ENCODE measurements at regions not wholly inside any gene's neighbourhood (a gene's known extent, or its start where the extent isn't known, plus 50 kb on each side); places are given as distances from the start of the nearest gene placed in this dataset.

- Histone ChIP-seq H2AFZ (ENCODE audit: low read depth, low read length) (no peak overlapping the region), H3K4me1 (ENCODE audit: insufficient read depth, low read length) (no peaks in the 10 kb centered on the region), H3K9ac (ENCODE audit: low read depth, low read length) (no peak overlapping the region), H3K36me3 (ENCODE audit: insufficient read depth, low read length) (no peaks in the 10 kb centered on the region), H3K27me3 (ENCODE audit: insufficient read depth, low read length, poor library complexity) (peaks cover 5% of the 10 kb centered on the region), H3K4me2 (ENCODE audit: insufficient read depth, low read length) (no peak overlapping the region), H4K20me1 (ENCODE audit: insufficient read depth, low read length) (peaks cover 4% of the 10 kb centered on the region; the same call in 1 of the 2 replicates), H3K4me3 (ENCODE audit: low read depth in 1 of 2, low read length in 2 of 2) (no peak overlapping the region), H3K79me2 (ENCODE audit: insufficient read depth, low read length) (no peaks in the 10 kb centered on the region), H3K27ac (ENCODE audit: low read length) (no peak overlapping the region), H3K9me3 (ENCODE audit: insufficient read depth, low read length, severe bottlenecking) (no peaks in the 10 kb centered on the region)
- TF ChIP-seq CTCF (IDR thresholded peaks at IDR 0.05; ENCODE audit: borderline replicate concordance, extremely low read depth, low read length, poor library complexity, severe bottlenecking): no peak
- DNase-seq (no peak), ATAC-seq (ENCODE audit: insufficient read depth, low read depth) (no peak)
These were observed 101.5 kb upstream of the PODXL start for GRCh38 chr7:131657881-131658280.

GRCh38 chr7:131656980-131657723, 100.7 kb upstream of the PODXL start:
- Histone ChIP-seq H3K27me3 (ENCODE audit: insufficient read depth, low read length, poor library complexity) (peaks cover 5% of the 10 kb centered on the region), H3K4me2 (ENCODE audit: insufficient read depth, low read length) (no peak overlapping the region), H3K4me1 (ENCODE audit: insufficient read depth, low read length) (no peaks in the 10 kb centered on the region), H4K20me1 (ENCODE audit: insufficient read depth, low read length) (peaks cover 4% of the 10 kb centered on the region; the same call in 1 of the 2 replicates), H3K27ac (ENCODE audit: low read length) (no peak overlapping the region), H2AFZ (ENCODE audit: low read depth, low read length) (no peak overlapping the region), H3K9ac (ENCODE audit: low read depth, low read length) (no peak overlapping the region), H3K36me3 (ENCODE audit: insufficient read depth, low read length) (no peaks in the 10 kb centered on the region), H3K9me3 (ENCODE audit: insufficient read depth, low read length, severe bottlenecking) (no peaks in the 10 kb centered on the region), H3K4me3 (ENCODE audit: low read depth in 1 of 2, low read length in 2 of 2) (no peak overlapping the region), H3K79me2 (ENCODE audit: insufficient read depth, low read length) (no peaks in the 10 kb centered on the region)
- TF ChIP-seq CTCF (IDR thresholded peaks at IDR 0.05; ENCODE audit: borderline replicate concordance, extremely low read depth, low read length, poor library complexity, severe bottlenecking) (no peak), EZH2 (IDR thresholded peaks at IDR 0.05; ENCODE audit: borderline replicate concordance, low read depth, low read length, severe bottlenecking) (no peak)
- ATAC-seq (ENCODE audit: insufficient read depth, low read depth) (no peak), DNase-seq (no peak)

- ATAC-seq (ENCODE audit: insufficient read depth, low read depth) (no peak), DNase-seq (no peak)
- TF ChIP-seq EZH2 (IDR thresholded peaks at IDR 0.05; ENCODE audit: borderline replicate concordance, low read depth, low read length, severe bottlenecking): no peak
- TF ChIP-seq CTCF (IDR thresholded peaks at IDR 0.05; ENCODE audit: borderline replicate concordance, extremely low read depth, low read length, poor library complexity, severe bottlenecking): no peak
- H3K79me2 ChIP-seq (ENCODE audit: insufficient read depth, low read length): no peaks in the 10 kb centered on the region
- no peaks in the 10 kb centered on the region for H3K36me3 ChIP-seq (ENCODE audit: insufficient read depth, low read length)
- peaks cover 4% of the 10 kb centered on the region; the same call in 1 of the 2 replicates for H4K20me1 ChIP-seq (ENCODE audit: insufficient read depth, low read length)
- H3K9ac ChIP-seq (ENCODE audit: low read depth, low read length): no peak overlapping the region
- no peaks in the 10 kb centered on the region for H3K4me1 ChIP-seq (ENCODE audit: insufficient read depth, low read length)
- no peak overlapping the region for H2AFZ ChIP-seq (ENCODE audit: low read depth, low read length)
- H3K27ac ChIP-seq (ENCODE audit: low read length): no peak overlapping the region
- no peak overlapping the region for H3K4me2 ChIP-seq (ENCODE audit: insufficient read depth, low read length)
- H3K27me3 ChIP-seq (ENCODE audit: insufficient read depth, low read length, poor library complexity): peaks cover 5% of the 10 kb centered on the region
- H3K9me3 ChIP-seq (ENCODE audit: insufficient read depth, low read length, severe bottlenecking): no peaks in the 10 kb centered on the region
- H3K4me3 ChIP-seq (ENCODE audit: low read depth in 1 of 2, low read length in 2 of 2): no peak overlapping the region
These were observed 99.4 kb upstream of the PODXL start for GRCh38 chr7:131655866-131656265.
